GM12892 (cell line): ENCODE measurements at regions not wholly inside any gene's neighbourhood (a gene's known extent, or its start where the extent isn't known, plus 50 kb on each side); places are given as distances from the start of the nearest gene placed in this dataset.

Experiments used
- DNase-seq: peaks from one replicate; pipeline ENCODE4 v3.0.0; 2011; ENCODE audit not compliant: insufficient read length
- FAIRE-seq: peaks from 2 replicates; lab custom pipeline; 2011; peaks lifted over from hg19 to GRCh38; lab: Jason Lieb, UNC
- POLR2A ChIP-seq: IDR thresholded peaks from 2 replicates; pipeline ENCODE4 v1.6.1; 2011; ENCODE audit warnings: low read depth, low read length, control low read depth
- POLR2AphosphoS5 ChIP-seq: IDR thresholded peaks from 2 replicates; pipeline ENCODE4 v1.6.1; 2011; ENCODE audit warnings: low read depth, low read length, control low read depth
- TAF1 ChIP-seq: IDR thresholded peaks from 2 replicates; pipeline ENCODE4 v1.6.1; 2011; ENCODE audit warnings: low read depth, mild to moderate bottlenecking, control low read depth, low read length, borderline replicate concordance

GRCh38 chr1:239575113-239575512 is 188.7 kb downstream of the CHRM3 start:
- no peak for FAIRE-seq
- DNase-seq = no peak
- TF ChIP-seq POLR2AphosphoS5 = no peak
- TF ChIP-seq POLR2A = no peak
- no peak for TF ChIP-seq TAF1

DNA sequence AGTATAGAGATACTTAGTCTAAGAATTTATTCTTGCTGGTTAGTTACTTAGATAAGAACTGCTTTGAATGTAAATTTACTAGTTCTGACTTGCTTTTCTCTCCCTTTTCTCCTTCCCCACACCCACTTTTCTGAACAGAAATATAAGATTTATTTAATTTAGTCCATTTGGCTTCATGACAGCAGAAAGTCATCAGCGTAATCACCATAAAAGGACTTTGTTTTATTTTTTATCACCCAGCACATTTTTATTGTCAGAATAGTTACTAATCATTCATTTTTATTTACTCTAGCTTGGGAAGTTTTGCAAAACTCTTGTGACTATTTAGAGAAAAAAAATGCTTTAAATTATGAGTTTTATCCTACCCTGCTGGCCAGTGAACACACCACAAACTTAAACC is 197.2 kb downstream of the CHRM3 start:
- FAIRE-seq = no peak

GRCh38 chr1:239586128-239586527 is 199.8 kb downstream of the CHRM3 start:
- TF ChIP-seq POLR2A (no peak), TAF1 (no peak), POLR2AphosphoS5 (no peak)
- FAIRE-seq (no peak), DNase-seq (no peak)

More for the DNA sequence above, 197.2 kb downstream of the CHRM3 start:
- DNase-seq = no peak
- no peak for TF ChIP-seq TAF1
- TF ChIP-seq POLR2AphosphoS5 = no peak
- TF ChIP-seq POLR2A = no peak

GRCh38 chr1:239587066-239587465 is 200.7 kb downstream of the CHRM3 start:
- DNase-seq = no peak
- FAIRE-seq = no peak
- TF ChIP-seq TAF1 = no peak
- no peak for TF ChIP-seq POLR2A
- TF ChIP-seq POLR2AphosphoS5 = no peak

DNA sequence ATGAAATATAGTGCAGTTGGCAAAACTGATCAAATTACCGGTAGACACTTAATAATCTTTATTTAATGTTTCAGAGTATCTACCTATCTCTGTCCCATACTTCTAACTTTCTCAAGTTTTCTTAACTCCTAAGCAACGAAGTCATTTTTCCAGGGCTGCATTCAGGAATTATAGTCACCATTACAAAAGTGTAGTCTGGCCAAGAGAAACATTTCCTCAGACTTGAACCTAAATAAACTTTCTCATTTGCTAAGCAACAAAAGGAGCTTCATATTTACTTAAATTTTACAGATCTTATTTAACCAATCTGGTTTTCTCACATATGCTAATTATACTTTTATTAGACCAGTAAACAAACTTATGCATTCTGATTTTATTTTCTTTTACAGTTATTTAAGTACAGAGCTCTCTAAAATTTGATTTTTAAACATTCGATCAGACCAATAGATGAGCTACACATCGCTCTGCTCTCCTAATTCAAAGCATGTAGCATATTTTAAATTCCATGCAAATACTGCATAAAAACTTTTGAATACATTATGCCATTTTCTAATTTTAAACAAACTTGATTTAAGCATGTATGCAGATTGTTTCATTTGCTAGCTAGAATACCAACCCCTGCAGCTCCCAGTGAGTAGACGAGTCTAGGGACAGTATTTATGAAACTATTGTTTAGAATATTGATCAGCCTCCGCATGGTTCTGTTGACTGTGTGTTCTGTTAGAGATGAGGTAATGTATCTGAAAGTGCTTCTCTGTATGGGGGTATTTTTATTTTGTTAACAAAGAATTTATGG is 201.4 kb downstream of the CHRM3 start:
- no peak for DNase-seq
- no peak for FAIRE-seq
- TF ChIP-seq POLR2AphosphoS5 = no peak

DNA sequence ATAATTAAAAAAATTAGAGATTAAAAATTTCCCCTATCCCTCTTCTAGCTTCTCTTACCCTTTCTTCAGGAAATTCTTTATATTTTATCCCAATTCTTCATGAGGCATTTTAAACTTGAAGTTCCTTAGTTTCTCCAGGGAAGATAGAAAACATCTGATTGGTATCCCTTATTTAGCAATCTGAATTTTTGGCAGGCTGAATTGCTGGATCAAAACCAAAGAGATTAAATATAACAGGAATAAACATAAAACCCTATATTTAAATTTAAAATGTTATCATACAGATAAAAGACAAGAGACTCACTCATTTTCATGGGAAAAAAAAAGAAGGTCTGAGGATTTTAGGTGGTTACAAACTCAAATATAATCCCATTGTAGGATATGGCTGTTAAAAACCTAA is 204.2 kb downstream of the CHRM3 start:
- TF ChIP-seq POLR2AphosphoS5 (no peak), POLR2A (no peak), TAF1 (no peak)
- FAIRE-seq (no peak), DNase-seq (no peak)

- FAIRE-seq = no peak
- TF ChIP-seq TAF1 (no peak), POLR2AphosphoS5 (no peak), POLR2A (no peak)
- no peak for DNase-seq
Observed at GRCh38 chr1:239593527-239593926, 207.2 kb downstream of the CHRM3 start.

DNA sequence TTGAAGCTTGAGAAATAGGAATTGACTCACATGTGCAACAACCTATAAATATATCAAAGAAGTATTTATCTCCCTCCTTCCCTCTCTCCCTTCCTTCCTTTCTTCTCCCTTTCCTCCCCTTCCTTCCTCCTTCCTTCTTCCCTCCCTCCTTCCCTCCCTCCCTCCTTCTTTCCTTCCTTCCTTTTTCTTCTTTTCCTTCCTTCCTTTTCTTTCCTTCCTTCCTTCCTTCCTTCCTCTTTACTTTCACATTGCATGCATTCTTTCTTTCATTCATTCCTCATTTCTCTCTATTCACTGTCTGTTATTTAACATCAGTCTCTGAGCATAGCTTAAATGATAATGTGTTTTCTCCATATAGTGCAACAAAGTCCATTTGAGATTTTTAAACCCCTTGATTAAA is 214.2 kb downstream of the CHRM3 start:
- FAIRE-seq (no peak), DNase-seq (no peak)
- TF ChIP-seq POLR2A (no peak), POLR2AphosphoS5 (no peak), TAF1 (no peak)

GRCh38 chr1:239601108-239601507 is 214.7 kb downstream of the CHRM3 start:
- FAIRE-seq (no peak), DNase-seq (no peak)
- TF ChIP-seq POLR2A (no peak), POLR2AphosphoS5 (no peak), TAF1 (no peak)

DNA sequence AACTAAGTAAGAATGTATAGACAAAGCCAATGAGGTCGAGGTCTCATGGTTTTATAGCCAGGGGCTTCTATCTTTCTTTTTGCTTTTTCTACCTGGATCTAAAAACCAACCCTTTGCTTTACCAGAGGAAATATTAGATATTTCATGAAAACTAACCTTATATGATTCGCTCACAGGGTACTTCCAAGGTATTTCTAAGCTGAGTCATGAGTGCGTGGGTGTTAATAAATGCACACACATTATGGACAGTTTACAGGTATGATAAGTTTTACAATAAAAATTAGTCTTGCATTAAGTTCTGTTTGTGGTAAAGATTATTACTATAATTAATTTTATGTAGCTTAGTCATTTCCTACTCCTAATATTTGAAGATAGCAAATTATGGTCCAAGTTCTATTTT is 217.2 kb downstream of the CHRM3 start:
- TF ChIP-seq POLR2AphosphoS5 = no peak
- no peak for TF ChIP-seq POLR2A
- DNase-seq (no peak), FAIRE-seq (no peak)

DNA sequence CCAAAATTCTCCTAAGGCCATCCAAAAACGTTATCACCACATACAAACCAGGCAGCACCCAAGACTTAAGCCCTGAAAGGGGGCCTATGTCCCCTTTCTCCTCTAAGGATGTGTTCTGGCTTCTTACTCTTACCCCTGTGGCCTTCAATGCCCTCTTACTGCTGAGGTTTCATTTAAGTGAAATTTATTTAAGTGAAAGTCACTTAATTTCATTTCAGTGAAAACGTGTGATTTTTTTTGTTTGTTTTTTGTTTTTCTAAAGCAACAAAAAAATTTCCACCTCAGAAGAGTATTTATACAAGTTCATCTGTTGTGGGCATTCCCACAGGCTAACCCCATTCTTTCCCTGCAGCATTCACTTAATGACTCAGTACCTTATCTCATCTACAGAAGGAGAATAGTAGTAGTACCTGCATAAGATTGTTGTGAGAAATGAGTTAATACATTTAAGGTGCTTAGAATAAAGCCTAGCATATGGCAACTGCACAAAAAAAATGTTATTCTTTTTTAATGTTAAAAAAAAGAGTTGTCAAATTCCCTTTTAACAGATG is 220.6 kb downstream of the CHRM3 start:
- DNase-seq (no peak), FAIRE-seq (no peak)
- TF ChIP-seq TAF1 = no peak
- TF ChIP-seq POLR2A = no peak
- TF ChIP-seq POLR2AphosphoS5 = no peak

- FAIRE-seq (no peak), DNase-seq (no peak)
- TF ChIP-seq TAF1 (no peak), POLR2A (no peak), POLR2AphosphoS5 (no peak)
Observed at GRCh38 chr1:239608469-239608868, 222.1 kb downstream of the CHRM3 start.
